Activated CD4-positive, alpha-beta T cell treated with anti-CD3 and anti-CD28 coated beads for 48 hours (primary cell): ENCODE measurements at regions not wholly inside any gene's neighbourhood (a gene's known extent, or its start where the extent isn't known, plus 50 kb on each side); places are given as distances from the start of the nearest gene placed in this dataset.
"Not testable (repeated sequence)": the region's sequence is repeated elsewhere in the genome, so short reads cannot be mapped to it uniquely, and the experiment has no call there.

Experiments
- DNase-seq: peaks from one replicate; pipeline ENCODE4 v3.0.0-alpha.2; 2020

DNA sequence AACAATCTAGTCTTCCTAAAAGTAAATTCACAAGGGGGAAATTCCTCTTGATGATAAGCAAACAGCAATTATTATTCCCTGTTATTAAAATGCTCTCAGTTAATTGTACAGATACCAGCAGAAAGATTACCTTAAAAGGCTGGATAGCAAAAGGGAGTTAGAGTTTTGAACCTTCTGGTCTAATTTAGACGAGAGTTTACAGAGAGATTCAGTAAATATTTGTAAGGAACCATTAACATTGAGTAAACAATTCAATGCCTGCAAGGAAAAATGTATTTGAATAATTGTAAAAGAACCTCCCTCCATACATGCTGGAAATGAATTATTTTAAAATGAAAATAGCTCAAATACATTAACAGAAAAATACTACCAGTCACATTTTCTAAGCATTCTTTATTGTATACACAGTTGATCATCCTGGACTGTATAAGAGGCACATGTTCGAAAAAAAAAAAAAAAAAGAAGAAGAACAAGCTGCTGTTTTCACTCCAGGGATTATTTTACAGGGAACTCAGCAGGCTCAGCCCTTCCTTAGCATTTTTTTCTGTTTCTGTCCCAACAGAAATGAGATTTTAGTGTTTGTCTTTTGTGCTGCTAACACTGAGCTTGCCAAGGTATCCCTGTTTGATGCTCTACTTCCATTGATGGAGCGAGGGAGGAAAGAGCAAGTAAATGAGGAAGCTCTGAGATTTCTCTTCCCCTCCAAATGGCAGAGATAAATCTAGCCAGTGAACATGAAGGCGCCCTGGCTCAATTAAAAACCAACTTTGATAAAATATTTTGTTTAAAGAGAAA is 141.1 kb downstream of the ENC1 start:
- DNase-seq: no peak

DNA sequence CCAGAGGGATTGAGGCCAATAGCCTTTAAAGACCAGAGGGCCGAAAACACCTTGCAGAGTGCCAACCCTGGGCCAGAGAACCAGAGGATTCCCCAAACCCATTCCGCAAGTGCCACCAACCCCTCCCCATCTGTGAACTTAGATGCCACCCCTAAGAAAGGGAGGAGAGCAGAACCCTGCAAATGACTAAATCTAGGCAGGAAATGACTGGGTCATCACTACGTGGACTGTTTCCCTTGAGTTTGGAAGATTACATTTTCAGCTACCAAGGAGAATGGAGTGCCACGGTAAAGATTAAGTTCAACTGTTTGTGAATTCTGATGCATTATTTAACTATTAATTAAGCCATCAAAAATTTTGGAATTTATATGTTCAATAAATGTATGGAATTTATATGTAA is 142.8 kb downstream of the ENC1 start:
- DNase-seq: no peak

DNA sequence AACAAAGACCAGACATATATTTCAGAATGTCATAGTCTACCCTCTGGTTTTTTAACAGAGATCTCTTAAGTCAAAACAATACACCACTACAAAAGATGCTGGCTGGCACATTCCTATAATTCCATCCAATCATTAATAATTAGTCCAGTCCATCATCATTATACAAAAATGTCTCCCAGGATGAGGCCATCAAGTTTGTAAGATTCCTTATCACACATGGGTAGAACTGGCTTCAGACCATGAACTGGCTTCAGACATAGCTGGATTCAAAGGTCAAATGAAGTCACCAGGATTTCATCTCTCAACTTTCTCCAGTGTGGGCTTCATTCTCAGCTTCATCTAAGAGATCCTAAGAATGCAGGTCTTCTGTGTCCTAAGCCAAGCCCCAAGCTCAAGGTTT is 147.1 kb downstream of the ENC1 start:
- no peak for DNase-seq

DNA sequence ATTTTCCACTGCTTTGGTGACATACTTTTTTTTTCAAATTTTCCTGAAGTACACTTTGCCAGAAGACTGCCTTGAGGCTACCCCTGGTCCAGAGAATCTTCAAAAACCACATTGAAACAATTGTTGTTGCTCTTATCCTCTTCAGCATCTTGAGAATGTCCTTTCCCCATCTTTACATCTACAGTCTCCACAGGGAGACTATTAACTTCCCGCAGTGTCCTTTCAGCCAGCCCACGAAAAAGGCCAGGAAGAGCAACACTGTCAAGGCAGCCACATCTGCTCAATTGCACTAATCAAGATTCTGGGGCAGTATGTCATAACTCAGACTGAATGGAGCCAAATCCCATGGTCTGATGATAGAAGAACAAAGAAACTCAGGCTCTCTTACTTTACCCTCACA is 148.3 kb downstream of the ENC1 start:
- no peak for DNase-seq

DNA sequence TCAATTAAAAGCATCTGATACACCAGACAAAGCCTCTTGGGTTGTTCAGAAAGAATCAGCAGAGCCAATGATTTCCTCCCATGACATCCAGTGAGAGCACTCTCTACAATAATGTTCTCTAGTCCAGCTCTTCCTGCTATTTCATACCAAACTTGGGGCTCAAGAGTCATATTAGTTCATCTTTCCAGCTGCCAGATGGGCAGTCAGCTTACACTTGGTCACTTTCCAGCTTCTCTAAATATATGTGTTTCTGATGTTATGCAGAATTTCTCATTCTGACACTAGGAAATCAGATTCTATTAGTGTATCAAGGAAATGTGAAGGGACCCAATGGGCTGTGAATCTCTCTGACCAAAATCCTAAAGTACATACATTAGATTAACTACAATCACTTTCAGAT is 148.9 kb downstream of the ENC1 start:
- DNase-seq: no peak

DNA sequence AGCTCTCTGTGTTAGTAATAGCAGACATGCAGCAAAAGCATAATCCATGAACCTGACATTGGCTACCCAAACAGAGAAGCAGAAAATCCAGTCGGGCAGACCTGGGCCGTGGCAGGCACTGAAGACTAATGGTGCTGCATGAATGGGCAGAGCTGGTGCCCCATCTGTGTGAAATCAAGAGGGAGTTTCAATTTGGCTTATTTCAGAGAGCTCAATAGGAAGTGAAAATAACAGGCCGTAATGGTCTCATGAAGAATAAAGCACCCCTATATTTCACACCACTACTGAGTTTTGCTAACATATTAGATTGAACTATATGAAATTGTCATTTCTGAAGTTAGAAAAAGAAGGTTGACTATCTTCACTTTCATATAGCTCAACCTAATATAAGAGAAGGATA is 149.7 kb downstream of the ENC1 start:
- DNase-seq: no peak

DNA sequence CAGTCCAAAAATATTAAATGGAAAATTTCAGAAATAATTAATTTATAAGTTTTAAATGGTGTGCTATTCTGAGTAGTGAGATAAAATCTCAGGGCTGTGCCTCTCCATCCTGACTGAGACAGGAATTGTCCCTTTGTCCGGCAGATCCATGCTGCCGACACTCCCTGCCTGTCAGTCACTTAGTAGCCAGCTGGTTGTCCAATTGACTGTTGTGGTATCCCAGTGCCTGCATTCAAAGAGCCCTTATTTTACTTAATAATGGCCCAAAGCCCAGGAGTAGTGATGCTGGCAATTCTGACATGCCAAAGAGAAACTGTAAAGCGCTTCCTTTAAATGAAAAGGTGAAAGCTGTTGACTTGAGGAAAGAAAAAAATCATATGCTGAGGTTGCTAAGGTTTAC is 157.5 kb downstream of the ENC1 start:
- DNase-seq: no peak

DNA sequence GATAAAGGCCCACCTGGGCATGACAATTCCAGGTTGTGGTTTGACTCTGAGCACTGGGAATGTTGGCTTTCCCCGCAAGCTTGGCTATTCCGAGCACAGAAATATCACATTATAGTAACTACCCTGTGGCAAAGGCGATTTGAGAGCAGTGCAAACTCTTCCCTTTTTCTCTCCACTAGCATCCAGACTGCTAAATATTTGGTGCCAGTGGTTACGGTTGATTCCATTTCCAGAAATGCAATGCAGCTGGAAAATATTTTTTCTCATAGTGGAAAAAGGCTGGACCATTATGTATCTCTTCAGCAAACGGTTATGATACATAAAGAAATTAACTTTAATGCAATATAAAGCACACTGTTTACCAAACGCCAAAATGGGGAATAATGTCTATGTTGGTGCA is 158.0 kb downstream of the ENC1 start:
- no peak for DNase-seq

DNA sequence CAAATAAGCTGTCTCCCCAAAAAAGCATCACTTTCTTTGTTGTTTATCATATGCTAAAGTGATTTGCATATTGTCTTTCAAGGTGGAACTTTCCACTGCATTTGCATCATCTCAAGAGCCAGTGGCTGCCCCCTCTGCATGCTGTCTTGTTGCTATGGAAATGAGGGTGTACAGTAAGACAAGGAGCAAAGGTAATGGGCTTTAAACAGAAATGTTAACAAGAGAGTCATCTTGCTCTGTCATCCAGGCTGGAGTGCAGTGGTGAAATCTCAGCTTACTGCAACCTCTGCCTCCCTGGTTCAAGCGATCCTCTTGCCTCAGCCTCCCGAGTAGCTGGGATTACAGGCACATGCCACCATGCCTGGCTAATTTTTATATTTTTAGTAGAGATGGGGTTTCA is 159.2 kb downstream of the ENC1 start:
- DNase-seq: not testable (repeated sequence)

DNA sequence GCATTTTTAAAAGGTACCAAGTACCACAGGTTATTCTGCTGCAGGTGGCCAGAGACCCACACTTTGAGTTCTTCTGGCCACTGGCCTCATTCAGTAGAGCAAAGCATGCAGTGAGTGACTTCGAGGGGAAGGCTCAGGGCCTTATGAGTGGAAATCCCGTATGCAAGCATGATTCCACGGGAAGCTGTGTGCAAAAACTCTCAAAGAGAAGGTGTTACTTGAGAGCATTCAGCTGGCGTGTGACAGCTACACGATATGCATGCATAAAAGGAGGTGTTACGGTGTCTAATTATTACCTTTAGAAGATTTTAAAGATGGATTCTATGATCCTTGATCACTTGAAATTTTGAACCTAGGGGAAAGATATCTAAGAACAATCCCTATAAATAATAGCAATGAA is 160.3 kb downstream of the ENC1 start:
- DNase-seq: no peak

DNA sequence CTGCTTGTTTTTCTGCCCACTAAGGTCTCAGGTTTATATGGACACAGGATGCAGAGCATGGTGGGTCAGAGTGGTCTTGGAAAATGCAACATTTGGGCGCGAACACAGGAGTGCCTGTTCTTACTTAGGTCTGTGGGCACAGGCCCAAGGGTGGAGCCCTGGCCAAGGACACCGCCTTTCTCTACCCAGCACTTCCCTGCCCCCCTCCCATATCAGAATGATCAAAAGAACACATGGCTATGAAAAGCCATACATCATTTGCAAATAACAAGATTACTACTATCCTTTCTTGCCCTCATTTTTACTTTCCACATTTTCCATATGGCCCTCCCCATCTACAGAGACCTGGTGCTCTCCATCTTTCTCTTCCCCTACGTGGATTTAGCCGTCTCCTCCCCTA is 162.2 kb downstream of the ENC1 start:
- DNase-seq: no peak

DNA sequence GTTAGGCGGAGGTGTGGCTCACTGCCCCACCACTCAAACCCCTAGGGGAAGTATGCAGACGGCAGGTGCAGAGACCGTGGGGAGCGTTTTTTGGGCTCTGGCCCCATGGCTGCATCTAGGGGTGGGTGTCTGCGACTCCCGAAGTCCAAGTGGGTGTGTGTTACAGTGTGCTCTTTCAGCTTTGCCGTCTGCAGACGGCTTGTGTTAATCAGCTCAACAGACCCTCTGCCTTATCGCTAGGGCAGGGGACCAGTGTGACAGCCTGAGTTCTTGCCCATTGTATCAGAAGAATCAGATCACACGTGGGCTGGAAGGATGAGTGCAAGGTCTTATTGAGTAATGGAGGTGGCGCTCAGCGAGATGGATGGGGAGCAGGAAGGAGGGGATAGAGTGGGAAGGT is 162.8 kb downstream of the ENC1 start:
- no peak for DNase-seq

DNA sequence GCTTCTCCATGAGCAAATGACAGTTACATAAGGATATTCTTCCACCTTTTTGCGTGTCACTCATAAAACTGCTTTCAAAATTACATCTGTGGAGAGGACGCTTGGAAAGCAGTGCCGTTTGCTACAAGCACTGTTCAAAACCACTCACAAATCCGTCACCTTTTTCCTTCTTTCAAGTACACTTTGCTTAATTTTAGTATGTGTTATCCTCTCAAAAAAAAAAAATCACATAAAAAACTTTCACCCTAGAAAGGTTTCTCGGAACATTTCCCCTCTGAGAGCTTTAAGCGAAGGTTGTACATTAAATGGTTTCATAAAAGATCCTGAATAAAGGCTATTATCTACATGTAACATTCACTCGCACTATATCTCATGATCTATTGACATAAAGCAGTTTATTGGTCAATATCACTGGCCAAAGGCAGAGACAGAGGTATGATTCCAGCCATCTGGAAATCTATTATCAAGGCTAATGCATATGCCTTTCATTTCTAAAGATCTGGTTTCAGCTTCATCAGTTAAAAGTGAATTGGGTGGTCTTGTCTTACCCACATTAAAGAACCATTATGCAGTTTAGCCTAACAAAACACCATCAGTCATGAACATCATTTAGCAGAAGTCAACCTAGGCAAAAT is 163.6 kb downstream of the ENC1 start:
- DNase-seq: no peak

DNA sequence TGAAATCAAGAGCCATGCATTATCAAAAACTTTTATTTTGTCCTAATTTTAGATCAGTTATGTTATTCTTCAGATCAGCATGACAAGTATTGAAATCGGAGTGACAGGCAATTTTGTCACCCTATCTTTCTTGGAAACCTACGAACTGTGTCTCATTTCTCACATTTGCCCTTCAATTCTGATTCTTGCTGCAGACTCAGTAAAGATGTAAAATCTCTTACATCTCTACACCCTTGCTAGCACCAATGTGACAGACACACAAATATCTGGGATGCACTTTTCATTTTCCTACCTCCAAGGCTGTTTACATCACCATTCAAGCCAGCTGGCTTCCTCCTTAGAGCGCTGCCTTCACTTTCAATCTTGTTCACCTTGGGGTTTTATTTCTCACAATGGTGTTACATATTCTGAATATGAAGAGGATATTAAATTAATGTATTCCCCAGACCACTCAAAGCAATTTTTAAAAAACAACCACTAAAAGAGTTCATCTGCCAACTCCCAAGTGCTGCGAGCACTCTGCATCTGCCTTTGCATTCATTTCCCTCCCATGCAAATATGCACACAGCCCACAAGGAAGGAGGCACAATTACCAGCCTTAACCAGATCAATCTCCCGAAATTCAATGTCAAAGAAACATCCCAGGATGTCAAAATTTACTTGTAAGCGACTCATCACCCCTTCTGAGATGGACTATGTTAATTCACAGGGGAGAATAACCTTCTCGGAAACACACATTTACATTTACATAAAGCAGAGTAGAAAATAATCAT is 164.3 kb downstream of the ENC1 start:
- no peak for DNase-seq

DNA sequence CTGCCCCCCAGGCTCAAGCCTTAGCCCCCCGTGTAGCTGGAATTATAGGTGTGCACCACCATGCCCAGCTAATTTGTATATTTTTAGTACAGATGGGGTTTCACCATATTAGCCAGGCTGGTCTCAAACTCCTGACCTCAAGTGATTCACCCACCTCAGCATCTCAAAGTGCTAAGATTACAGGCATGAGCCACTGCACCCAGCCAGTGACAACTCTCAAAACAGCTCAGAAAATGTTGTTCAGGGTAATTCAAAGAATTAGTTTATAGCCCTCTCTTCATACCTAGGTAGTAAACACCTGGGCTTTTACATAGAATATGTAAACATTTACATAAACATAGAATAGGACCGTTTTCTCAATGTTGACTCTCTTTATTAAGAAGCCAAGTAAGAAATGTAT is 168.7 kb downstream of the ENC1 start:
- no peak for DNase-seq

DNA sequence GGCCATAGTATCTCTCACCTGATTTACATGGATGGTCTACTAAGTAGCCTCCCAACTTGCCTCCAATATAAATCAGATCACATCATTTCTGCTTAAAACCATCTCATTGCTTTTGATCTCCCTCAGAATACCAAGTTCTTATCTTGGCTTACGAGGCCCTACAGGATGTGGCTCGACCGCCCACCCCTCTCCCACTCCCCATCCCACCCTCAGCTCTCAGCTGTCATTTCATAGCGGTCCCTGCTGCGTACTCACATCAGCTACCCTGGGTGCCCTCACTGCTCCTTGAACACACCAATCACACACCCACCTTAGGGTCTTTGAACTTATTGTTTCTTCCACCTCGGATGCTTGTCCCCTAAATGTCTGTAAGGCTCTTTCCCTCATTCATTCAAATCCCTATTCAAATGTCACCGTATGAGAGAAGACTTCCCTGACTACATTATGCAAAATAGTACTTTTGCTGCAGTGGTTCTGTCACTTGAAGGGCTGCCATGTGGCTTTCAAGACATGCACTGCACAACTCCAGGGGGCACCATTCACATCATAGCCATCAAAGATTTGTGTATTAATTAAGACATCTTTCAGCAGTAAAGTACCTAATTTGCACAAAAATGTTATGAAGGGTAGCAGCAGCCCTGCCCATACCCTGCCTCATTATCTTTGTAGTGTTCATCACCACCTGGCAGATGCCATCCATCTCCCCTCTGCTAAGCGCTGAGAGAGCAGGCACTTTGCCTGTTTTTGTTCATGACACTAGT is 171.1 kb downstream of the ENC1 start:
- no peak for DNase-seq

DNA sequence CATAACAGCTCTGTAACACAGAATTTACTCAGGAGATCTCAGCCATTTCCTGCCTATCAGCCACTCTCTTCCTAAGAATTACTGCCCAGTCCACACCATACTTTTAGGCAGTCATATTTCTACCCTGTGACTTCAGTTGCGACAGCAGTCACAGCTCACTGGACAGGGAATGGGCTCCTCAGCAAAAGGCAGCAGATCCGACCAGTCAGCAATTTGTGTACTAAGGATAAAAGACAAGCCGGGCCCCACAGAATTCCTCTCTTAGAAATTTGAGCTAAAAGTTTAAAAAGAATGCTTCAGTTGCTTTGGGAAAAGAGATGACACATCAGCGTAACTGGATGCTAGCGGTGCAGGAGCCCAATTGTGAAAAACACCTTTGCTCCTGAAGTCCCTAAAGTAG is 172.1 kb downstream of the ENC1 start:
- DNase-seq: no peak

DNA sequence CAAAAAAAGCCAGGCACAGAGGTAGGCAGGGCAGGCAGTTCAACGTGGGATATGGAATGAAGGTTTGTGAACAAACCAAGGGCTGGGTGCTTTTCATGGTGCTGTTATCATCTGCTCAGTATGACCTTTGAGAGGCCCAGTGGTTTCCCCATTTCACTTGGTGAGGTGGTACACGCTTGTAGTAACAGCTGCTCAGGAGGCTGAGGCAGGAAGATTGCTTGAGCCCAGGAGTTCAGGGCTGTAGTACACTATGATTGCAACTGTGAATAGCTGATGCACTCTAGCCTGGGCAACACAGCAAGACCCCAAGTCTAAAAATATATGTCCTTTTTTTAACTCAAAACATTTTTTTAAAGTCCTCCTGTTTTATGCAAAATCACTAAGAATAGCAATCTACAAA is 174.8 kb downstream of the ENC1 start:
- no peak for DNase-seq

DNA sequence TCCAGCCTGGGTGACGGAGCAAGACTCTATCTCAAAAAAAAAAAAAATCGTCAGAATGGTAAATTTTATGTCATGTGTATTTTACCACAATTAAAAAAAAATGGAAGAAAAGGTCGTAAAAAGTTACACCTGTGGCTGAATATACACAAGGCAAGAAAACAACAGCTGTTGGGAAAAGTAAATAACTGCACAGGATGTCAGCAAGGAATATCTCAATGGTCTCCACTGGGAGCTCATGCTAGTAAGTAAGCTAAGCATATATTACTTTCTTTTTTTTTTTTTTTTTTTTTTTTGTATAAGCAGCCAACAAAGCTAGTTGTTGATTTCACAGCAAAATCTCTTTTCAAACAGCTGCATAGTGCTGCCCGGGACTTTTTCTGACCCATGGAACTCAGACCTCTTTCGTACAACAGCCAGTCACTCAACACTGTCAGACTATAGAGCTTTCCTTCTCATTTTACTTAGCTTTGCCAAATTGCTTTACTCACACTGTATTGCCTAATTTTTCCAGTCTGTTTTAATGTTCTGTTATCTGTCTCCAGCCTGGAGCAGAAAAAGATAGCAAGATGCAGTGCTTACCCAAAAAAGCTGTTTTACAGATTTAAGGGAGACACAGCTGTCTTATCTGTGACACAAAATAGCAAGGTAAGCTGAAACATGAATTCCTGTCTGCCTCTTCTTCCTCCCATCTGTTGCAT is 175.9 kb downstream of the ENC1 start:
- no peak for DNase-seq

DNA sequence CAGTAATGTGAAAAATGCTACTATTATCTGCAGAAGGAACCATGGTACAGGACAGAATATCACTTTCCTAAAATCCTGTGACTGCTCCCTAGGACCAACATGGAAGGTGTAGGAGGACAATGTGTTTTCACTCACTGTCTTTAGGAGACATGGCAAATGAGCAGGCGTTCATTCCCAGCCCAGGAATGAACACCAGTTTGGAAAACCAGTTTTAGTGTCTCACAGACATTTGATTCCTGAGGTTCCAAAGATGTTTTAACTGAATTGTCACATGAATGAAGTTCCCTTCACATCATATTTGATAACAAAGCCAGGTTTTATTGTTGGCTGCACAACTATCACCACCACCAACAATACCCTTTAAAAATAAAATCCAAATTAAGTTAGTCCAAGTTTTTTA is 178.2 kb downstream of the ENC1 start:
- DNase-seq: no peak

DNA sequence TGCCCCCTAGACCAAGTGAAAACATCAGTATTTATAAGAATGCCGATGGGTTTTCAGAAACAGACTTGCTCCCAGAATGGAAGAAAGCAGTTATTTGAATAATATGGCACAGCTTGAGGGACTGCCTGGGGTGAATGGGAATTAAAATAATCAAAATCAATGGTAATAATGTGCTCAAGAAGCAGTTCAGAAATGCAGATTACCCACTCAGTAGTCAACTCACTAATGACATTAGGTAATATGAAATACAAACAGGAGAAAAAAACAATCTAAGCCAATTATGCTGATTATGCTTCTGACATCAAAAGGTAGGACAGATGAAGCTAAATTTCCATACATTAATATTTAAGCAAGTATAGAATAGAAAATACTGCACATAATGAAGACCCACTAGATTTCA is 179.3 kb downstream of the ENC1 start:
- no peak for DNase-seq

DNA sequence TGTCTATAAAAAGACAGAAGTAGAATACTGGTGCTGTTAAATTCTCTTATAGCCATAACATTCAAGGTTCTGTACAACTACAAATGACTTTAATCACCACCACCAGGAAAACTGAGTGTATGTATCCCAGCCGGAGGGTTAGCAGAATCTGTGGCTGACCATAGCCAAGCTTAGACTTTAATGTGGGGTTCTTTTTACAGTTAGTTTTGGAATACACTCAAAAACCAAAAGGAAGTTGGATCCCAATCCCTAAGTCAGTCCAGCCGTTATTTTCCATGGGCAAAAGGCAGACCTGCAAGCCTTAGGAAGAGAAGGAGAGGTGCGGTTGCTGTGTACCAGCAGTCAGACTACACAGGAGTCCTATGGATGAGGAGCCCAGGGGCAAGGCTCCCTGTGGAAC is 179.8 kb downstream of the ENC1 start:
- DNase-seq: no peak

DNA sequence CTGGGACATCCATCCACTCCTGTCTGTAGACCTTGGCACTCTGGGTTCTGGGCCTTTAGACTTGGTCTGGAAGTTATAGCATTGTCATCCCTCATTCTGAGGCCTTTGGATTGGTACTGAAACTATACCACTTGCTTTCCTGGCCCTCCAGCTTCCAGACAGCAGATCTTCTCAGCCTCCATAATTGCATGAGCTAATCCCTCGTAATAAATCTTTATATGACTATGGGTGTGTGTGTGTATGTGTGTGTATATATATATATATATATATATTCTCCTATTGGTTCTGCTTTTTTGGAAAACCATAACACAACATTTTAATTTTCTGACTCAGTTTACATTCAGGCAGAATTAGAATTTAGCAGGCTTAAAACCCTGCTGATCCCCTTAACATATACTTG is 180.5 kb downstream of the ENC1 start:
- no peak for DNase-seq
